ENCODE measurements at regions not wholly inside any gene's neighbourhood (a gene's known extent, or its start where the extent isn't known, plus 50 kb on each side); places are given as distances from the start of the nearest gene placed in this dataset.

GRCh38 chr19:33905937-33906577 lies 109.4 kb downstream of the KCTD15 start:
- TF ChIP-seq CTCF (IDR thresholded peaks at IDR 0.05) (no peak), POLR2A (IDR thresholded peaks at IDR 0.05) (no peak)

Measured in gastroesophageal sphincter (tissue), 3 donors.